Liver (tissue), 7 donors: ENCODE measurements at regions not wholly inside any gene's neighbourhood (a gene's known extent, or its start where the extent isn't known, plus 50 kb on each side); places are given as distances from the start of the nearest gene placed in this dataset.

Experiments
- DNase-seq: peaks from one replicate; pipeline ENCODE4 v3.0.0-alpha.2; 2017; ENCODE audit warnings: low spot score
- H3K27ac ChIP-seq, 2 donors: one replicate each; pipeline ENCODE4 v1.7.0; 2013; ENCODE audit warnings: inconsistent platforms in 2 of 2, low read length in 2 of 2, control low read depth in 1 of 2, low read depth in 1 of 2, mild to moderate bottlenecking in 1 of 2
- H3K27me3 ChIP-seq, 4 donors: one replicate each; pipeline versions ENCODE4 v1.6.1 to v1.7.0; 2013; ENCODE audit warnings: low read length in 3 of 4, inconsistent platforms in 1 of 4, mild to moderate bottlenecking in 1 of 4, moderate library complexity in 1 of 4; ENCODE audit not compliant: control insufficient read depth in 4 of 4, insufficient read depth in 4 of 4
- H3K36me3 ChIP-seq, 4 donors: one replicate each; pipeline versions ENCODE4 v1.6.1 to v1.7.0; 2013; ENCODE audit warnings: low read length in 3 of 4, mild to moderate bottlenecking in 3 of 4, low read depth in 1 of 4, moderate library complexity in 1 of 4; ENCODE audit not compliant: control insufficient read depth in 4 of 4, insufficient read depth in 3 of 4
- H3K4me1 ChIP-seq, 4 donors: one replicate each; pipeline versions ENCODE4 v1.6.1 to v1.7.0; 2013; ENCODE audit warnings: low read length in 3 of 4, mild to moderate bottlenecking in 3 of 4, moderate library complexity in 1 of 4; ENCODE audit not compliant: control insufficient read depth in 4 of 4, insufficient read depth in 4 of 4
- H3K4me3 ChIP-seq, 3 donors: one replicate each; pipeline versions ENCODE4 v1.6.1 to v1.7.0; 2013; ENCODE audit warnings: low read length in 3 of 3, control low read depth in 1 of 3, low read depth in 1 of 3, mild to moderate bottlenecking in 1 of 3
- H3K9ac ChIP-seq, 2 donors: one replicate each; pipeline ENCODE4 v1.7.0; 2013; ENCODE audit warnings: low read length in 2 of 2, mild to moderate bottlenecking in 2 of 2, moderate library complexity in 2 of 2, control low read depth in 1 of 2, low read depth in 1 of 2
- H3K9me3 ChIP-seq, 4 donors: one replicate each; pipeline versions ENCODE4 v1.6.1 to v1.7.0; 2013; ENCODE audit warnings: low read length in 3 of 4; ENCODE audit not compliant: control insufficient read depth in 4 of 4
- EGR1 ChIP-seq, 2 donors: IDR thresholded peaks; 2 replicates each; pipeline ENCODE4 v1.6.1; 2016 to 2018; ENCODE audit warnings: antibody characterized with exemption in 2 of 2, low read depth in 2 of 2
- HNF4G ChIP-seq: IDR thresholded peaks from 2 replicates; pipeline ENCODE4 v1.6.1; 2016; ENCODE audit warnings: antibody characterized with exemption
- JUND ChIP-seq, 2 donors: IDR thresholded peaks; 2 replicates each; pipeline ENCODE4 v1.6.1; 2016; ENCODE audit warnings: antibody characterized with exemption in 2 of 2
- RAD21 ChIP-seq, 2 donors: IDR thresholded peaks; 2 replicates each; pipeline ENCODE4 v1.6.1; 2016; ENCODE audit warnings: antibody characterized with exemption in 2 of 2, mild to moderate bottlenecking in 2 of 2
- REST ChIP-seq: IDR thresholded peaks from 2 replicates; pipeline ENCODE4 v1.6.1; 2016; ENCODE audit warnings: antibody characterized with exemption, mild to moderate bottlenecking
- RXRA ChIP-seq, 2 donors: IDR thresholded peaks; 2 replicates each; pipeline ENCODE4 v1.6.1; 2017 to 2018; ENCODE audit warnings: antibody characterized with exemption in 2 of 2, mild to moderate bottlenecking in 1 of 2
- SP1 ChIP-seq: IDR thresholded peaks from 2 replicates; pipeline ENCODE4 v1.6.1; 2018; ENCODE audit warnings: antibody characterized with exemption, mild to moderate bottlenecking
- TAF1 ChIP-seq: conservative IDR thresholded peaks from 2 replicates; pipeline ENCODE4 v1.6.1; 2016; ENCODE audit warnings: antibody characterized with exemption, mild to moderate bottlenecking
- YY1 ChIP-seq: IDR thresholded peaks from 2 replicates; pipeline ENCODE4 v1.6.1; 2016; ENCODE audit warnings: antibody characterized with exemption, mild to moderate bottlenecking
- WGBS: extraction: QIAGEN DNeasy Blood & Tissue Kit; methylation state at CpG from one replicate; pipeline ENCODE4 v1.1.7; 2013; 5-methylcytosine and 5-hydroxymethylcytosine counted together
- TF ChIP-seq, protein P1 (sequence below): IDR thresholded peaks from 2 replicates; pipeline ENCODE4 v1.6.1; 2016; ENCODE audit warnings: antibody characterized with exemption
- TF ChIP-seq, protein P2 (sequence below): IDR thresholded peaks from 2 replicates; pipeline ENCODE4 v1.6.1; 2016; ENCODE audit warnings: antibody characterized with exemption
- TF ChIP-seq, protein P3 (sequence below): IDR thresholded peaks from 2 replicates; pipeline ENCODE4 v1.6.1; 2016; ENCODE audit warnings: antibody characterized with exemption
- donor health status: healthy.
- donor health status: healthy.
- donor health status: healthy.
- donor health status: healthy.

DNA sequence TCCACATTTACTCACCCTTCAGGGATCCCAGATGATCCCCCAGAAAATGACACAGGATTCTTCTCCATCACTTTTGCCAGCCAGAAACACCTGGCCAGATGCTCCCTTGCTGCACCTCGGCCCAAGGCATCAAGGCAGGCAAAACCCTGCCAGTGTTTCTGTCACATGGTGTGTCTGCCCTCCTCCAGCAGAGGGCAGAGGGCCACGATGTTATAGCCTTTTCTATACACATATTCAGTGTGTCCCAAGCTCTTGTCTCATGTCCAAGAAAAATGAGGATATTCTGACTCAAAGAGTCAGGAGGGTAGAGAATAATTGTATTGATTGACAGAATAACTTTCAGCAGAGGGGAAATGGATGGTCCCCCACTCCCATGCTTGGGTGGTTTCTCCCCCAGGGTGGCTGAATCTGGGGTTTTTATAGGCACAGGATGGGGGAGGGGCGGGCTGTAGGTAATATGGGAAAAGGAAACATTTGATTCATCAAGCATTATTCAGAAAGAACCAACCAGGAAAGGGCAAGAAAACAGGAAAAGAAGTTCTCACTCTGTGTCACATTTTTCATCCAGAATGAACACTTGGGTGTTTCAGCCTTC lies 933.9 kb downstream of the TRIB2 start:
- no peak overlapping the region for H3K4me3 ChIP-seq
- no peak for DNase-seq
- TF ChIP-seq HNF4G (no peak), EGR1 (IDR thresholded peaks at IDR 0.05; ENCODE audit: low read depth in 2 of 2) (no peak), RAD21 (IDR thresholded peaks at IDR 0.05) (no peak), YY1 (no peak), RXRA (IDR thresholded peaks at IDR 0.05) (no peak), REST (no peak), JUND (IDR thresholded peaks at IDR 0.05) (no peak), TAF1 (no peak), SP1 (no peak)
- TF ChIP-seq, protein P1, sequence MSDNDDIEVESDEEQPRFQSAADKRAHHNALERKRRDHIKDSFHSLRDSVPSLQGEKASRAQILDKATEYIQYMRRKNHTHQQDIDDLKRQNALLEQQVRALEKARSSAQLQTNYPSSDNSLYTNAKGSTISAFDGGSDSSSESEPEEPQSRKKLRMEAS: no peak
- TF ChIP-seq, protein P2, sequence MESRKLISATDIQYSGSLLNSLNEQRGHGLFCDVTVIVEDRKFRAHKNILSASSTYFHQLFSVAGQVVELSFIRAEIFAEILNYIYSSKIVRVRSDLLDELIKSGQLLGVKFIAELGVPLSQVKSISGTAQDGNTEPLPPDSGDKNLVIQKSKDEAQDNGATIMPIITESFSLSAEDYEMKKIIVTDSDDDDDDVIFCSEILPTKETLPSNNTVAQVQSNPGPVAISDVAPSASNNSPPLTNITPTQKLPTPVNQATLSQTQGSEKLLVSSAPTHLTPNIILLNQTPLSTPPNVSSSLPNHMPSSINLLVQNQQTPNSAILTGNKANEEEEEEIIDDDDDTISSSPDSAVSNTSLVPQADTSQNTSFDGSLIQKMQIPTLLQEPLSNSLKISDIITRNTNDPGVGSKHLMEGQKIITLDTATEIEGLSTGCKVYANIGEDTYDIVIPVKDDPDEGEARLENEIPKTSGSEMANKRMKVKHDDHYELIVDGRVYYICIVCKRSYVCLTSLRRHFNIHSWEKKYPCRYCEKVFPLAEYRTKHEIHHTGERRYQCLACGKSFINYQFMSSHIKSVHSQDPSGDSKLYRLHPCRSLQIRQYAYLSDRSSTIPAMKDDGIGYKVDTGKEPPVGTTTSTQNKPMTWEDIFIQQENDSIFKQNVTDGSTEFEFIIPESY: no peak
- TF ChIP-seq, protein P3, sequence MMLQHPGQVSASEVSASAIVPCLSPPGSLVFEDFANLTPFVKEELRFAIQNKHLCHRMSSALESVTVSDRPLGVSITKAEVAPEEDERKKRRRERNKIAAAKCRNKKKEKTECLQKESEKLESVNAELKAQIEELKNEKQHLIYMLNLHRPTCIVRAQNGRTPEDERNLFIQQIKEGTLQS: no peak
- WGBS: 46% methylated on average over 3 of the region's 3 CpGs
- no peaks in the 10 kb centered on the region for H3K27me3 ChIP-seq
- no peak overlapping the region for H3K9ac ChIP-seq
- H3K36me3 ChIP-seq: no peaks in the 10 kb centered on the region
- H3K9me3 ChIP-seq: peaks cover 0 to 10% (median 2%) of the 10 kb centered on the region in 4 donors
- no peaks in the 10 kb centered on the region for H3K4me1 ChIP-seq
- no peak overlapping the region for H3K27ac ChIP-seq

GRCh38 chr2:13651684-13652131 lies 935.0 kb downstream of the TRIB2 start:
- no peak for DNase-seq
- Histone ChIP-seq H3K27ac (no peak overlapping the region), H3K9ac (no peak overlapping the region), H3K4me3 (no peak overlapping the region), H3K27me3 (no peaks in the 10 kb centered on the region), H3K9me3 (peaks cover 0 to 10% (median 2%) of the 10 kb centered on the region in 4 donors), H3K4me1 (no peaks in the 10 kb centered on the region), H3K36me3 (no peaks in the 10 kb centered on the region)
- no peak for TF ChIP-seq SP1
- TF ChIP-seq, protein P2: no peak
